ENCODE measurements at regions not wholly inside any gene's neighbourhood (a gene's known extent, or its start where the extent isn't known, plus 50 kb on each side); places are given as distances from the start of the nearest gene placed in this dataset.
A peak's percentile ranks its signal among the peaks of the same experiment; 100 is the strongest.

DNA sequence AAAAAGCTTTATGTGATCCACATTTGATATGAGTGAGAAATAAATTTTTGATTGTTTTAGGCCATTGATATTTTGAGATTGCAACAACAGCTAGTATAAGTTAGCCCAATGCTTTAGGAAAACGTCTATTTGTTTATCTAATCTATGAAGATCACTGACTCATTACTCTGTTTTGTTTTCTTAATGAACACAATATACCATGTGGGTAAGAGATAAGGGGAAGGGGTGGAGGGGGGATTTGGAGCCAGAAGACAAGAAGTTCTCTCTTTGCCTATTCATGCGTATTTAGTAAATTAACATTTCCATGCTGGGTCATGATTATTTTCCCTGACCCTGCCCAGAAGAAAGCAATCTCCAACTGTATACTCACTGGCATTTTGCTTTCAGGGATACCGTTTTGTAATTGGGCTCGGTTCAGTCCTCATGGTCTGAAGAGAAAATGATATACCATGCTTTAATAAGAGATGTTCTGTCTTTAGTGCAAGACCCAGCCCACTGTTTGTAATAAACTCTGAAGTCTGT lies 359.5 kb upstream of the NPSR1 start:
- DNase-seq (ENCODE audit: low spot score): no peak
- Mint-ChIP-seq H3K27me3 (ENCODE audit: low read depth) (no peaks in the 10 kb centered on the region), H3K36me3 (ENCODE audit: low read depth) (no peaks in the 10 kb centered on the region), H3K27ac (no peak overlapping the region), H3K9me3 (no peaks in the 10 kb centered on the region), H3K4me1 (ENCODE audit: low read depth) (no peaks in the 10 kb centered on the region), H3K4me3 (no peak overlapping the region)

- DNase-seq (ENCODE audit: low spot score): no peak
- no peak overlapping the region for H3K4me3 Mint-ChIP-seq
- no peaks in the 10 kb centered on the region for H3K36me3 Mint-ChIP-seq (ENCODE audit: low read depth)
- H3K4me1 Mint-ChIP-seq (ENCODE audit: low read depth): no peaks in the 10 kb centered on the region
- H3K27ac Mint-ChIP-seq: no peak overlapping the region
- H3K9me3 Mint-ChIP-seq: no peaks in the 10 kb centered on the region
- no peaks in the 10 kb centered on the region for H3K27me3 Mint-ChIP-seq (ENCODE audit: low read depth)
These were observed 359.0 kb upstream of the NPSR1 start for GRCh38 chr7:34299066-34299465.

DNA sequence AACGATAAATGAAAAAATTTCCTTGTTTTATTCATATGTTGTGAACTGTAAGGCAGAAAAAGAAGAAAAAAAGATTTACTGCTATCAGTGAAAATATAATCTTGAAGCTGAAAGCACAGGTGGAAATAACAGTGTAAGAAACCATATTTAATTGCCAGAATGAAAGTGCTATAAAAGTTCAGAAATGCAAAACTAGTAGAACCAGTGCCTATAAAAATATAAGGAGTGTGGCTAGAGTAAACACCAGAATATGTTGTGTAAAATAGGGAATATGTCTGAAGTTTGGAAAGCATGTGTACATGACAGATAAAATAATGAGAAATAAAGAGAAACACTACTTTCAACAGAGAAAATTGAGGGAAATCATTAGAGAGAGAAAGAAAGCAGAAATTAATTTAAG lies 350.5 kb upstream of the NPSR1 start:
- no peak for DNase-seq (ENCODE audit: low spot score)
- Mint-ChIP-seq H3K36me3 (ENCODE audit: low read depth) (no peaks in the 10 kb centered on the region), H3K27me3 (ENCODE audit: low read depth) (no peaks in the 10 kb centered on the region), H3K4me3 (no peak overlapping the region), H3K27ac (no peak overlapping the region), H3K9me3 (peaks cover 13% of the 10 kb centered on the region), H3K4me1 (ENCODE audit: low read depth) (no peaks in the 10 kb centered on the region)

GRCh38 chr7:34308595-34308994 lies 349.4 kb upstream of the NPSR1 start:
- peaks cover 19% of the 10 kb centered on the region for H3K9me3 Mint-ChIP-seq
- H3K27ac Mint-ChIP-seq: no peak overlapping the region

GRCh38 chr7:34309116-34309515 lies 348.9 kb upstream of the NPSR1 start:
- Mint-ChIP-seq H3K4me1 (ENCODE audit: low read depth) (no peaks in the 10 kb centered on the region), H3K4me3 (no peak overlapping the region), H3K36me3 (ENCODE audit: low read depth) (no peaks in the 10 kb centered on the region), H3K9me3 (peaks cover 19% of the 10 kb centered on the region), H3K27me3 (ENCODE audit: low read depth) (no peaks in the 10 kb centered on the region), H3K27ac (no peak overlapping the region)
- DNase-seq (ENCODE audit: low spot score): no peak

More at GRCh38 chr7:34308595-34308994, 349.4 kb upstream of the NPSR1 start:
- Mint-ChIP-seq H3K4me3 (no peak overlapping the region), H3K36me3 (ENCODE audit: low read depth) (no peaks in the 10 kb centered on the region), H3K27me3 (ENCODE audit: low read depth) (no peaks in the 10 kb centered on the region), H3K4me1 (ENCODE audit: low read depth) (no peaks in the 10 kb centered on the region)
- no peak for DNase-seq (ENCODE audit: low spot score)

GRCh38 chr7:34309584-34309983 lies 348.4 kb upstream of the NPSR1 start:
- Mint-ChIP-seq H3K27ac (no peak overlapping the region), H3K4me1 (ENCODE audit: low read depth) (no peaks in the 10 kb centered on the region), H3K27me3 (ENCODE audit: low read depth) (no peaks in the 10 kb centered on the region), H3K9me3 (peaks cover 19% of the 10 kb centered on the region), H3K36me3 (ENCODE audit: low read depth) (no peaks in the 10 kb centered on the region), H3K4me3 (no peak overlapping the region)
- no peak for DNase-seq (ENCODE audit: low spot score)

DNA sequence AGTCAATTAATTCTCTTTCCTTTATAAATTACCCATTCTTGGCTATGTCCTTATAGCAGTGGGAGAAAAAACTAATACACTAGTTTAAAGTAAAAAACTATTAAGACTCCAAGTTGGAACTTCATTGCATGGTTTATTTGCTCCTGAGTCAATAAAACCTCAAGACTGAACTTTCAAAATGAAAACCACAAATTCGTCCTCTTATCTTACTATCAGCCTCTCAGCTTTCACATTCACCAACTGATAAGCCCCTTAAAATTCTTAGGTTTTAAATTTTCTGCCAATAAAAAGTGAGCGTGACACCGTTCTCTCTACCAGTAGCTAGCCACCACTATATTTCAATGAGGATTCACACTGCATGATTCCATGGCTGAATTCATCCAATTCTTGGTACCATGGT lies 346.4 kb upstream of the NPSR1 start:
- no peak overlapping the region for H3K4me3 Mint-ChIP-seq
- H3K9me3 Mint-ChIP-seq: peaks cover 19% of the 10 kb centered on the region
- no peak overlapping the region for H3K27ac Mint-ChIP-seq
- no peak for DNase-seq (ENCODE audit: low spot score)
- no peaks in the 10 kb centered on the region for H3K27me3 Mint-ChIP-seq (ENCODE audit: low read depth)
- no peaks in the 10 kb centered on the region for H3K4me1 Mint-ChIP-seq (ENCODE audit: low read depth)
- no peaks in the 10 kb centered on the region for H3K36me3 Mint-ChIP-seq (ENCODE audit: low read depth)

DNA sequence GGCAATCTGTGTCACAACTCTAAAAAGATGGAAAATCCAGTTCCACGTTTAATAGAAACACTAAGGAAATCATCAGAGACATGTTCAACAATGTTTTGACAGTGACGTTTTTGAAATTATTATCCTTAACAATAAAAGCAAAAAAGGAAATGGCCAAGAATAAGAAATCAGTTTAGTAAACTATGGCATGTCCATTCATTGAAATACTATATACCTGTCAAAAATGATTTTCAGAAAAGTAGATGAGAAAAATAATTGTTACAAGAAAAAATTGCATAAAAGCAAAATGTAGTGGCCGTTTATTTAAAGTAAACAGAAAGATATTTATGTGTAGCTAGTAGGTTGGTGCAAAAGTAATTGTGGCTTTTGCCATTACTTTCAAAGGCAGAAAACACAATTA lies 345.4 kb upstream of the NPSR1 start:
- Mint-ChIP-seq H3K4me1 (ENCODE audit: low read depth) (no peaks in the 10 kb centered on the region), H3K27me3 (ENCODE audit: low read depth) (no peaks in the 10 kb centered on the region), H3K9me3 (peaks cover 19% of the 10 kb centered on the region), H3K27ac (no peak overlapping the region), H3K4me3 (no peak overlapping the region), H3K36me3 (ENCODE audit: low read depth) (no peaks in the 10 kb centered on the region)
- no peak for DNase-seq (ENCODE audit: low spot score)

DNA sequence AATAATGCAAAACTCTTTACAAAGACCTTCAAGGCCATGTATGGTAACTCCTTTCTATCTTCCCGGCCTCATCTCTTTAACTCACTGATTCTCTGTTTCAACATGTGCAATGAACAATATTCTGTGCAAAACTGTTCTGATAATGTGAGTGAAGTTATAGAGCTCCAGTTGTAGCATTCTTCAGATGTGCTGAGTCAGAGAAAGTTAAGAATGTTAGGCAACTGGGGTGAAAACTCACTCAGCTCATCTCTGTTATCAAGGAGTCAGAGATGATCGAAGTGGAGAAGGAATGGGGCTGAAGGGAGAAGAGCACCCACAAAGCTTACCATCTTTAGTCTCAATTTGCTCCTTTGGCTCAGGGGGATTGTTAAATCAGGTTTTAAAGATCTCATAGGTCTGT lies 344.7 kb upstream of the NPSR1 start:
- DNase-seq (ENCODE audit: low spot score): no peak
- H3K9me3 Mint-ChIP-seq: peaks cover 19% of the 10 kb centered on the region
- H3K4me3 Mint-ChIP-seq: no peak overlapping the region
- H3K36me3 Mint-ChIP-seq (ENCODE audit: low read depth): no peaks in the 10 kb centered on the region
- no peaks in the 10 kb centered on the region for H3K27me3 Mint-ChIP-seq (ENCODE audit: low read depth)
- H3K27ac Mint-ChIP-seq: no peak overlapping the region
- H3K4me1 Mint-ChIP-seq (ENCODE audit: low read depth): no peaks in the 10 kb centered on the region

DNA sequence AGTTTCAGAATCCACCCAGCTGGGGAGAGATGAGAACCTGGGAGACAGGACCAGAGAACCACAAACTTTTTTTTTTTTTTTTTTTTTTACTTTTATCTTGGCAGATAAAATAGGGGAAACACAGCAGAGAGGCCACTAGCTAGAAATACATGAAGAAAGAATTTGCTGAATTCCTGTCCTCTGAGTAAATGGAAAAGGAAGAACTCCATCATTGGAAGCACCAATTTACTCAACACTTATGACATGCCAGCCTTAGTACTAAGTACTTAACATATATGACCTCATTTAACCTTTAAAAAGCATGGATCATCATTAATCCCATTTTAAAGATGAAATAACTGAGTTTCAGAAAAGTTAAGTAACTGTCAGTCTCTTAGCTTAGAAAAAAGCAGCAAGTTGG lies 343.0 kb upstream of the NPSR1 start:
- H3K4me1 Mint-ChIP-seq (ENCODE audit: low read depth): no peaks in the 10 kb centered on the region

GRCh38 chr7:34317039-34317438 lies 341.0 kb upstream of the NPSR1 start:
- peaks cover 11% of the 10 kb centered on the region for H3K9me3 Mint-ChIP-seq
- H3K27ac Mint-ChIP-seq: no peak overlapping the region
- no peak for DNase-seq (ENCODE audit: low spot score)
- no peak overlapping the region for H3K4me3 Mint-ChIP-seq
- H3K27me3 Mint-ChIP-seq (ENCODE audit: low read depth): peaks cover 7% of the 10 kb centered on the region
- no peaks in the 10 kb centered on the region for H3K36me3 Mint-ChIP-seq (ENCODE audit: low read depth)
- H3K4me1 Mint-ChIP-seq (ENCODE audit: low read depth): no peaks in the 10 kb centered on the region

More for the DNA sequence above, 343.0 kb upstream of the NPSR1 start:
- Mint-ChIP-seq H3K36me3 (ENCODE audit: low read depth) (no peaks in the 10 kb centered on the region), H3K4me3 (no peak overlapping the region), H3K27me3 (ENCODE audit: low read depth) (no peaks in the 10 kb centered on the region), H3K9me3 (peaks cover 19% of the 10 kb centered on the region), H3K27ac (no peak overlapping the region)
- DNase-seq (ENCODE audit: low spot score): no peak

DNA sequence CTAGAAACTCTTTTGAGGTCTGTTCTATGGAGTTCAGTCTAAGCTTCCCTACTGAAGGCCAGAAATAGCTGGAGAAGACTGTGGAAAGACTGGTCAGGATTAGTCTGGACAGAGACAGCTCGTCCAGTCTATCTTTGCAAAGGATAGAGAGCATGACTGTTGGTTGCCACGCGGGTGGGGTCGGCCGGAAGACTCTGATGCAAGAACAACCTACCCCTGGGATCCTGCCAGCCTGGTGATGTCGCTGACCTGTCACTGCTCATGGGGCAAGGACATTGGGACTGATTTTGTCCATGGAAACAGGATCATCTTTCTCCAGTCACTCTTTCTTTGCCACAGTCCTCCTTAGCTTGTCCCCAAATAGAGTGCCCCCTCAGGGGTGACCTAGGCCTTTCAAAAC lies 337.6 kb upstream of the NPSR1 start:
- H3K4me1 Mint-ChIP-seq (ENCODE audit: low read depth): no peaks in the 10 kb centered on the region
- no peak overlapping the region for H3K4me3 Mint-ChIP-seq
- DNase-seq (ENCODE audit: low spot score): no peak
- H3K27me3 Mint-ChIP-seq (ENCODE audit: low read depth): peaks cover 7% of the 10 kb centered on the region
- no peak overlapping the region for H3K27ac Mint-ChIP-seq
- no peaks in the 10 kb centered on the region for H3K9me3 Mint-ChIP-seq
- H3K36me3 Mint-ChIP-seq (ENCODE audit: low read depth): no peaks in the 10 kb centered on the region

DNA sequence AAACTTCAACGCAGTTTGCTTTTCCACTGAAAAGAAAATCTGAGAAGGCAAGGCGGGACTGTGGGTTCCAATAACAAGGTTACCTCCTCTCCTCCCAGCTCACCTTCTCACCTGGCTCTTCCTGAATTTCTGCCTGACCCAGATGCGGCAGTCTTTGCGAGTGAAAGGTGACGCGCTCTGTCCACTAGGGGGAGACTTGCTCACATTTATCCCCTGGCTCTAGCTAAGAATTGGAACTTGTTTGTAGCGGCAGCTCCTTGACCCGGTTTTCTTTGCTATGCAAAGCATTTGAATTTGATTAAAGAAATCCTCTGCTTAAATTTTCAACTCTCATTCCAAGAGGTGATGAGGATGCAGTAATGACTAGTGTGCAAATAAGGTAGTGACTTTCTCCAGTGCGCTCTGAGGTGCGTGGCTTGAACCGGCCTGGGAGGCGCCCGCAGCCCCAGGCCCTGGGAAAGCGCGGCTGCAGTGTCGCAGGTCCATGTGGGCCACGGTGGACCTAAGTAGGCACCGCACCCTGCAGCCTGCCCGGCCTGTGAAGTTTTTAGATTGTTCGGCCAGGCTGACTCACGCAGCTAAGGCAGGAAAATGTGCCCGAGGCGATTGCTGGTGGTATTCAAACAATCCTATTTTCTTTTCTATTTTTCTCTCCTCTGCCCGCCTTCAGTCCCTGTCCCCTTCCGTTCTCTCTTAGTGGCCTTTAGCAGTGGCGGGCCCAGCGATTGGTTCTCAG lies 336.9 kb upstream of the NPSR1 start:
- H3K9me3 Mint-ChIP-seq: no peaks in the 10 kb centered on the region
- no peak overlapping the region for H3K27ac Mint-ChIP-seq
- DNase-seq (ENCODE audit: low spot score): peak; percentile 7
- H3K27me3 Mint-ChIP-seq (ENCODE audit: low read depth): peaks cover 7% of the 10 kb centered on the region
- no peaks in the 10 kb centered on the region for H3K4me1 Mint-ChIP-seq (ENCODE audit: low read depth)
- H3K36me3 Mint-ChIP-seq (ENCODE audit: low read depth): no peaks in the 10 kb centered on the region
- H3K4me3 Mint-ChIP-seq: peak overlapping the region; percentile 21

DNA sequence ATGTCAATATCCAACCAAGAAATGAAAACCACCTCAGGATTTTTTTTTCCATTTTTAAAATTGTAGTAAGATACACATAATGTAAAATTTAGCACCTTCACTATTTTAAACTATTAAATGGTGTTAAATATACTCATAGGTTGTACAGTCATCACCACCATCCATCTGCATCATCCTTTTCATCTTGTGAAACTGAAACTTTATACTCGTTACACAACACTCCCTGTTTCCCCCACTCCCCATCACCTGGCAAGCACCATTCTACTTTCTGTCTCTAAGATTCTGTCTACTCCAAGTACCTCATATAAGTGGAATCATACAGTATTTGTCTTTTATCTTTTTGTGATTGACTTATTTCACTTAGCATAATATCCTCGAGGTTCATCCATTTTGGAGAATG lies 335.2 kb upstream of the NPSR1 start:
- no peak overlapping the region for H3K4me3 Mint-ChIP-seq
- H3K27me3 Mint-ChIP-seq (ENCODE audit: low read depth): peaks cover 7% of the 10 kb centered on the region
- H3K27ac Mint-ChIP-seq: no peak overlapping the region

GRCh38 chr7:34327681-34328080 lies 330.3 kb upstream of the NPSR1 start:
- no peak for DNase-seq (ENCODE audit: low spot score)
- Mint-ChIP-seq H3K27ac (no peak overlapping the region), H3K4me3 (no peak overlapping the region), H3K4me1 (ENCODE audit: low read depth) (no peaks in the 10 kb centered on the region), H3K27me3 (ENCODE audit: low read depth) (no peaks in the 10 kb centered on the region), H3K9me3 (no peaks in the 10 kb centered on the region), H3K36me3 (ENCODE audit: low read depth) (no peaks in the 10 kb centered on the region)

More for the DNA sequence above, 335.2 kb upstream of the NPSR1 start:
- H3K9me3 Mint-ChIP-seq: no peaks in the 10 kb centered on the region
- H3K4me1 Mint-ChIP-seq (ENCODE audit: low read depth): no peaks in the 10 kb centered on the region
- no peak for DNase-seq (ENCODE audit: low spot score)
- H3K36me3 Mint-ChIP-seq (ENCODE audit: low read depth): no peaks in the 10 kb centered on the region

All from T-helper 2 cell treated with Interferon-gamma antibody and Interleukin-4, amounts not matched to agents 5 μg/mL and 100 μg/mL, for 36 hours (primary cell).